Prostate gland (tissue), 2 donors: ENCODE measurements at regions not wholly inside any gene's neighbourhood (a gene's known extent, or its start where the extent isn't known, plus 50 kb on each side); places are given as distances from the start of the nearest gene placed in this dataset.

Experiments
- CTCF ChIP-seq, 4 experiments: fragments of 200-600 bp in 2 of 4; fragments of 450-650 bp in 2 of 4; sonication (generic) in 2 of 4; IDR thresholded peaks; 1 replicate in 3 of 4; 2 replicates in 1 of 4; pipeline ENCODE4 v1.5.1; 2016 to 2019; ENCODE audit warnings: antibody characterized with exemption in 4 of 4, mild to moderate bottlenecking in 2 of 4, moderate library complexity in 2 of 4
- POLR2A ChIP-seq: fragments of 450-650 bp; IDR thresholded peaks from one replicate; pipeline ENCODE4 v1.6.1; 2016; ENCODE audit warnings: antibody characterized with exemption, mild to moderate bottlenecking
- POLR2AphosphoS5 ChIP-seq: sonication (generic); formaldehyde crosslinking; IDR thresholded peaks from one replicate; pipeline ENCODE4 v1.6.1; 2017; ENCODE audit warnings: antibody characterized with exemption

GRCh38 chr4:187085339-187085738 is 361.7 kb upstream of the FAT1 start:
- TF ChIP-seq CTCF (IDR thresholded peaks at IDR 0.05) (no peak), POLR2A (no peak), POLR2AphosphoS5 (no peak)
